ENCODE measurements at regions not wholly inside any gene's neighbourhood (a gene's known extent, or its start where the extent isn't known, plus 50 kb on each side); places are given as distances from the start of the nearest gene placed in this dataset.
"Not testable (repeated sequence)": the region's sequence is repeated elsewhere in the genome, so short reads cannot be mapped to it uniquely, and the experiment has no call there.

DNA sequence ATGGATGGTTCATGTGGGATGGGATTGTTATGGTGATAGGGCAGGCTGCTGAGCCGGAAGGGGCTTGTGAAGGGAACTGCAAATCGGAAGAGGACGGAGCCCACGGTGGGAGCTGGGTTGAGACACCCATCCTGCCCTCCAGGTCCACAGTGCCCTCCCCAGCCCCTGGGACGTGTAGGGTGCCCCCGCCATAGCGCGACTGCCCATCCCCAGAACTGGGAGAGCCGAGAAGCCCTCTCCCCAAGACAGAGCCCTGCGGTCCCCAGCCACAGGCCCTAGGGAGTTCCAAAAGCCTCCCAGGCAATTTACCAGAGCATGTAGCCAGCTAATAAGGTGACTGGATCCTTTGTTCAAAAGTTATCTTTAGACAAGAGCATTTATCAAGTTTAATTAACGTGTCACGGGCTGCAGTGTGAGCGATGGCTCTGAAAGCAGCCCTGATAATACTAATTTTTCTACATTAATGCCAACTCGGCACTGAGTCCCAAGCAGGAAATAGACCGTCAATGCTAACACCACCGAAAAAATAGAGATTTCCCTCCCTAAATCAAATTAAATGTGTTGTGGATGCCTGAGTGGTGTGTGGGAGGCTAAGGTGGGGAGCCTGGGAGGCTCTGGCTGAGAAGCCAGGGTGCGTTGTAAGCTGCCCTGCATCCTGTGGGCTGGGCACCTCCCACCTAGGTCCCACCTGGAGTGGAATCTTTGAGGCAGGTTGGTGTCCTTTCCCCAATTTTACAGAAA lies 76.8 kb upstream of the RTL6 start:
- no peak for DNase-seq

DNA sequence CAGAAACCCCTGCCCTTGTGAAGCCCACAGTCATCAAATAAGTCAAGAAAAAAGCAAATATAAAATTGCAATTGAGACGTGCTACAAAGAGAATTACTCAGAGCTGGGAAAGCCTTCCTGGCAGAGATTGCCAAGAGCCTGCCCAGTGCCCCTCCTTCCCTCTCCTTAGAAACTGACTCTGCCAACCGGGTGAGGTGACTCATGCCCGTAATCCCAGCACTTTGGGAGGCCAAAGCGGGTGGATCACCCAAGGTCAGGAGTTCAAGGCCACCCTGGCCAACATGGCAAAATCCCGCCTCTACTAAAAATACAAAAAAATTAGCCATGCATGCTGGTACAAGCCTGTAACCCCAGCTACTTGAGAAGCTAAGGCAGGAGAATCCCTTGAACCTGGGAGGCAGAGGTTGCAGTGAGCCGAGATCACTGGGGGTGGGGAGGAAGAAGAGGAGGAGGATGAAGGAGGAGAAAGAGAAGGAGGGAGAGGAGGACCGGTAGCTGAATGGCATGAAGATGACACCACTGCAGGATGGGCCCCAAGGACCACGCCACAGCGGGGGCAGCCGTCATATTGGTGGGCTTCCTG lies 76.1 kb upstream of the RTL6 start:
- peak; percentile 49 for DNase-seq

DNA sequence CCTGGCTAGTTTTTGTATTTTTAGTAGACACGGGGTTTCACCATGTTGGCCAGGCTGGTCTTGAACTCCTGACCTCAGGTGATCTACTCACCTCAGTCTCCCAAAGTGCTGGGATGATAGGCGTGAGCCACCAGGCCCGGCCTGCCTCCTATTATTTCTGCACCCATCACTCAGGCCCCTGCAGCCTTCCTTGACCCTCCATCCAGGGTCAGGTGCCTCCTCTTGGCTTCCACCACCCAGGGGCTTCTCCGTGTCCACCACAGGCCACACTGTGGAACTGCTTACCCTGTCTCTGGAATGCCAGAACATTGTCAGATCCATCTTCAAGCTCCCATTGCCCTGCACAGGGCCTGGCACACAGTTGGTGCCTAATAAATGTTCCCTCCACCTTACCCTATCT lies 75.4 kb upstream of the RTL6 start:
- DNase-seq, result no peak

DNA sequence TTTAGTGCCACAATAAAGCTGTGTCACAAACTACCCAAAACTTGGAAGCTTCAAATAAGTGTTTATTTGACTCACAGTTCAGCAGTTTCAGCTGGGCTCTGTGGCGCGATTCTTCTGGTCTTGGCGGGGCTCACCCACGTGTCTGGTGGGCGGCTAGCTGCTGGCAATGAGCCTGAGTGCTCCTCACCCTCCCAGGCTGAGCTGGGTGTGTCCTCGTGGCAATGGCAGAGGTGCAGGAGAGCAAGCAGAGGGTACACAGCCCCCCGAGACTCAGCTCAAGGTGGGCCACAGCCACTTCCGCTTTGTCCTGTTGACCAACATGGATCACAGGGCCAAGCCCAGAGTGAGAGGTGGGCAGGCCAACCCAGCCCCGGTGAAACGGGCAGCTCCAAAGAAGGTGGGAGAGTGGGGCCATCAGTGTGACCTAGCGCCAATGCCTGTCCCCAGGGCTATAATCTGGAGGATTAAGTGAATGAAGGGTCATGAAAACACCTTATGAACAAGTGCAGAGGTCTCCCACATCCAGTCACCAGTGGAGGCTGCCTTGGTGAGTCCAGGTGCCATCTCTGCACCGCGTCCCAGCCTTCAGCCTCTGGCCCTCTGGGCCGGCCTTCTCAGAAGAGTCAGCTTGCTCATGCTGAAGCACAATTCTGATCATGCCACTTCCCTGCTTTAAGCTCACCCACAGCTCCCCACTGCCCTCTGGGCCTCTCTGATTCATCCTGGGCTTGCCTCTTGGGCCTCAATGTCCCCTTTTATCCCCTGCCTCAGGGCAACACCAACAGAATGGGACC lies 74.6 kb upstream of the RTL6 start:
- DNase-seq, result no peak

DNA sequence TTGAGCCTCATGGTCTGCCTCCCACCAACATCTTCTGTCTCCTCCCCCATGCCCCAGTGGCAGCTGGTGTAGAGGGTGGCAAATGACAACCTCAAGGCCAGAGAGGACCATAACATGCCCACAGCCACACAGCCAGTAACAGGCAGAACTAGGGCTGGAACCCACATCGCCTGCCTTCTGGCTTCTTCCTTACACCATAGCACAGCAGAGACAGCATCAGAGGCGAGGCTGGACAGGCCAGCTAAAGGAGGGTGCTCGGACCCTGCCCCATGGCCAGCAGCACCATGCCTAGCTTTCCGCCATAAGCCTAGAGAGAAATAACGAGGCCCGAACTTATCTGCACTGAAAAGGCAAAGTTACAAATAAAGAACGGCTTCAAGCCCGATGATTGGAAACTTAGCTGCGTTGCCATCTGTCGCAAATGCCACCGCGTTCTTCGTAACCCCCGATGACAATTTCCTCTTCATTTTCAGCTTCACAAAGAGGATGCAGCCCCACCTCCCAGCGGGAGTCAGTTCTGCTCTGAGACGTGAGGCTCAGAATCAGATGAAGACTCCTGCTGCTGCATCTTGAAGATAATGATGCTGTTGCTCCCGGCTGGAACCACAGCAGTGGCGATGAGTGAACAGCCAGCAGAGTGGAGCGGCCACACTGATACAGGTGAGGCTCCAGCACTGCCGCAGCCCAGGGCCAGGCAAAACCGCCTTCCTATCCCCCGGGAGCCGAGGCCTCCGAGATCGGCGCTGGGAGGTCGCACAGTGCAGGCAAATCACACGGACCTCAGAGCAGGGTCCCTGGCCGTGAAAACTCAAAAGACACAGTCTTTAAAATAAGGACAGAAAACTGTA lies 73.8 kb upstream of the RTL6 start:
- no peak for DNase-seq

DNA sequence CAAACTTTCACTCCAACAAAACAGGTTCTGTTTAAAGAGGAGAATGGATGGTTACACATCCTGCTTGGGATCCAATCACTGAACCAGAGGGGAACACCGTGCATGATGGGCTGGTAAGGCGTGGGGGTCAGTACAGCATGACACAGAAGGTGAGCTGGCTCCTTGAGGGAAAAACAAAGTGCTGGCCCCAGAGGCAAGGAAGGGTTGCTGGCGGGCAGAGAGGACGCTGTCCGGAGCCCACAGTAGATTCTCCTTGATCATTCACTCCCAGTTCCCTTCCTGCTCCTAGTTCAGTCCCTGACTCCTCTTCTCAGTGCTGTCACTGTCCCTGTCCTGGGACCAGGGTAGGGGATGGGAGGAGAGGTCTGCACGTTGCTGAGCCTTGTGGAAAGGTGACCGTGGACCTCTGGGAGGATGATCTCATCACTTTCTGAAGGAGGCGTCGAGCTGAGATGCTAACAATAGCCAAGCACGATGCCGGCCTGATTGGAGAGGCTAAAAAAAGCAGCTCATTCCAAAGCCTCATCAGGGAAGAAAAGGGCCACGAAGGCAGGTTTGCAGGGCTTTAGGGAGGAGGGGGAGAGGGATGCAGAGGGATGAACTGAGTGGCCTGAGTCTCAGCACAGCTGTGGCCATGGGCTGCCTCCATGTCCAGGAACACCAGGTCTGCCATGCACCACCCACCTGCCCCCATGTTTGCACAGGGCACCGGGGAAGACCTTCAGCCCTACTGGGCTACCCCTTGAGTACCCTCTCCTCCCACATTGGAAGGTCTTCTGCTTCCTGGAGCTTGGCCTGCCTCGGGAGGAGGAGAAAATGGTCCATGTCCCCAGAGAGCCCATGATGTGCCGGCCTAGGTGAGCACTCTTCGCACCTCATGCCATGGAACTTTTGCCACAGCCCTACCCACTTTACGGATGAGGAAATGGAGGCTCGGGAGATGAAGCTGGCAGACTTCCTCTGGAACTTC lies 72.7 kb upstream of the RTL6 start:
- DNase-seq, result no peak

DNA sequence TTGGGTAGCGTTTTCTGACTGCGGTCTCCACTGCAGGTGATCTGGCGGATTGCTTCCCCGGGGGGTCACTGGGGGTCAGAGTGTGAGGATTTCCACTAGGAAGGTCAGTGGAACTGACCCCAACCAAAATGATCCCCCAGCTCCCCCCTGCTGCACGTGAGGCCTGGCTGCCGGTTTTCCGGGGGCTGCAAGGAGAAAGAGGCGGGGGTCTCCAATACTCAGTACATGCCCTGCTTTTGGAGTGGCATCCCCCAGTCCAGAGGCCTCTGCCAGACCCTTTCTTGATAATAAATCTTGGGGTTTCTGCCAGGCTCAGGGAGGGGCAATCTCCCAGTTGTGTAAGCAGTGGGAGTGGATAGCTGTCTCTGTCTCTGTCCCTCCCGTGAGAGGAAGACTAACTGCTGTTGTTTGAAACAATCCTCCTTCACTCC lies 71.5 kb upstream of the RTL6 start:
- no peak for DNase-seq

DNA sequence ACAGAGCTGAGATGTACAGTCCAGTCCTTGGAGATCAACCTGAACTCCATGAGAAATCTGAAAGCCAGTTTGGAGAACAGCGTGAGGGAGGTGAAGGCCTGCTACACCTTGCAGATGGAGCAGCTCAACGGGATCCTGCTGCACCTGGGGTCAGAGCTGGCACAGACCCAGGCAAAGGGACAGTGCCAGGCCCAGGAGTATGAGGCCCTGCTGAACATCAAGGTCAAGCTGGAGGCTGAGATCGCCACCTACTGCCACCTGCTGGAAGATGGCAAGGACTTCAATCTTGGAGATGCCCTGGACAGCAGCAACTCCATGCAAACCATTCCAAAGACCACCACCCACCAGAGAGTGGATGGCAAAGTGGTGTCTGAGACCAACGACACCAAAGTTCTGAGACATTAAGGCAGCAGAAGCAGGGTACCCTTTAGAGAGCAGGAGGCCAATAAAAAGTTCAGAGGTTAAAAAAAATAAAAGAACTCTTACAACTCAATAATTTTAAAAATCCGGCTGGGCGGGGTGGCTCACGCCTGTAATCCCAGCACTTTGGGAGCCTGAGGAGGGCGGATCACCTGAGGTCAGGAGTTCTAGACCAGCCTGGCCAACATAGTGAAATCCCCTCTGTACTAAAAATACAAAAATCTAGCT lies 69.9 kb upstream of the RTL6 start:
- peak; percentile 22 for DNase-seq

DNA sequence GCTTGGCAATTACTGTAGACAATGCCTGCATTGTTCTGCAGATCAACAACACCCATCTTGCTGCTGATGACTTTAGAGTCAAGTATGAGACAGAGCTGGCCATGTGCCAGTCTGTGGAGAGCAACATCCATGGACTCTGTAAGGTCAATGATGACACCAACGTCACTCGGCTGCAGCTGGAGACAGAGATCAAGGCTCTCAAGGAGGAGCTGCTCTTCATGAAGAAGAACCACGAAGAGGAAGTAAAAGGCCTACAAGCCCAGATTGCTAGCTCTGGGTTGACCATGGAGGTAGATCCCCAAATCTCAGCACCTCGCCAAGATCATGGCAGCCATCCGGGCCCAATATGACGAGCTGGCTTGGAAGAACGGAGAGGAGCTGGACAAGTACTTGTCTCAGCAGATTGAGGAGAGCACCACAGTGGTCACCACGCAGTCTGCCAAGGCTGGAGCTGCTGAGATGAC lies 69.4 kb upstream of the RTL6 start:
- not testable (repeated sequence) for DNase-seq

DNA sequence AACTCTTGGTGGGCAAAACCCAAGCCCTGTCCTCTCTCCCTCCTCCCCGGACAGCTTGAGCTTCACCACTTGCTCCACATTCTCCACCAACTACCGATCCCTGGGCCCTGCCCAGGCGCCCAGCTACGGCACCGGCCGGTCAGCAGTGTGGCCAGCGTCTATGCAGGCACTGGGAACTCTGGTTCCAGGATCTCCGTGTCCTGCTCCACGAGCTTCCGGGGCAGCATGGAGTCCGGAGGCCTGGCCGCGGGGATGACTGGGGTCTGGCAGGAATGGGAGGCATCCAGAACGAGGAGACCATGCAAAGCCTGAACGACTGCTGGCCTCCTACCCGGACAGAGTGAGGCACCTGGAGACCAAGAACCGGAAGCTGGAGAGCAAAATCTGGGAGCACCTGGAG lies 68.9 kb upstream of the RTL6 start:
- DNase-seq, result no peak

DNA sequence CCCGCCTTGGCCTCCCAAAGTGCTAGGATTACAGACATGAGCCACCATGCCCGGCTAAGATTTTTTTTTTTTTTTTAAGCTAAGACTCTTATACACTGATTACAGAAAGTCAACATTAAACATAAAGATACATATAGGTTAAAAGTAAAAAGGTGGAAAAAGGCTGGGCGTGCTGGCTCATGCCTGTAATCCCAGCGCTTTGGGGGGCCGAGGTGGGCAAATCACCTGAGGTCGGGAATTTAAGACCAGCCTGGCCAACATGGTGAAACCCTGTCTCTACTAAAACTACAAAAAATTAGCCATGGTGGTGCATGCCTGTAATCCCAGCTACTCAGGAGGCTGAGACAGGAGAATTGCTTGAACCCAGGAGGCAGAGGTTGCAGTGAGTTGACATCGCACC lies 64.6 kb upstream of the RTL6 start:
- DNase-seq, result not testable (repeated sequence)

DNA sequence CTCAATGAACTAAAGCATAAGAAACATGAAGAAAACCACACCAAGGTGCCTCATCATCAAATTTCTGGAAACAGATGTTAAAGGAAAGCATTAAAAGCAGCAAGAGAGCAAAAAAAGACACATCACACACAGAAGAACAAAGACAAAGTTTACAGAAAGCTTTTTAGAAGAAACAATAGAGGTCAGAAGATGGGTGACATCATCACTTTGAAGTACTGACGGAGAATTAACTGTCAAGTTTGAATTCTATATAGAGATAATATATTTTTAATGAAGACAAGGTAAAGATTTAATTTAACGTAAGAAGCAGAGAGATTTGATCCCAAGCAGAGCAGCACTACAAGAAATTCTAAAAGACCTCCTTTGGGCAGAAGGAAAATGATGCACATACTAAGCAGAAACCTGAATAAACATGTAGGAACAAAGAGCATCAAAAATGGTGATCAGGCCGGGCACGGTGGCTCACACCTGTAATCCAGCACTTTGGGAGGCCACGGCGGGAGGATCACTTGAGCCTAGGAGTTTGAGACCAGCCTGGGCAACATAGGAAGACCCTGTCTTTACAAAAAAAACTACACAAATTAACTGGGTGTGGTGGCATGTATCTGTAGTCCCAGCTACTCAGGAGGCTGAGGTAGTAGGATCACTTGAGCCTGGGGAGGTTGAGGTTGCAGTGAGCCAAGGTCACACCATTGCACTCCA lies 63.3 kb upstream of the RTL6 start:
- no peak for DNase-seq

DNA sequence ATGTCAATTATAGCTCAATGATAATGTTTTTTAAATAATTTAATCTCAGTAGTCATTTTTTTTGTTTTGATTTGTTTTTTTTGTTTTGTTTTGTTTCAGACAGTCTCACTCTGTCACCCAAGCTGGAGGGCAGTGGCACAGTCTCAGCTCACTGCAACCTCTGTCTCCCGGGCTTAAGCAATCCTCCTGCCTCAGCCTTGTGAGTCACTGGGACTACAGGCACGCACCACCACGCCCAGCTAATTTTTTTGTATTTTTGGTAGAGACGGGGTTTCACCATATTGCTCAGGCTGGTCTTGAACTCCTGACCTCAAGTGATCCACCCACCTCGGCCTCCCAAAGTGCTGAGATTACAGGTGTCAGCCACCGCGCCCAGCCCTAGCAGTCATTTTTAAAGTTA lies 60.6 kb upstream of the RTL6 start:
- peak; percentile 67 for DNase-seq

DNA sequence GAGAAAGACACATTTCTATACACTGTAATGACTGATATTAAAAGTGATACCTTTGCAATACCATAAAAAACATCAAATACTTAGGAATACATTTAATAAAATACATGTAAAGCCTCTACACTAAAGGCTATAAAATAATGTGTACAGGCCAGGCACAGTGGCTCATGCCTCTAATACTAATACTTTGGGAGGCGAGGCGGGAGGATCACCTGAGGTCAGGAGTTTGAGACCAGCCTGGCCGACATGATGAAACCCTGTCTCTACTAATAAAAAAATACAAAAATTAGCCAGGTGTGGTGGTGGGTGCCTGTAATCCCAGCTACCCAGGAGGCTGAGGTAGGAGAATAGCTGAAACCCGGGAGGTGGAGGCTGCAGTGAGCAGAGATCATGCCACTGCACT lies 59.8 kb upstream of the RTL6 start:
- not testable (repeated sequence) for DNase-seq

DNA sequence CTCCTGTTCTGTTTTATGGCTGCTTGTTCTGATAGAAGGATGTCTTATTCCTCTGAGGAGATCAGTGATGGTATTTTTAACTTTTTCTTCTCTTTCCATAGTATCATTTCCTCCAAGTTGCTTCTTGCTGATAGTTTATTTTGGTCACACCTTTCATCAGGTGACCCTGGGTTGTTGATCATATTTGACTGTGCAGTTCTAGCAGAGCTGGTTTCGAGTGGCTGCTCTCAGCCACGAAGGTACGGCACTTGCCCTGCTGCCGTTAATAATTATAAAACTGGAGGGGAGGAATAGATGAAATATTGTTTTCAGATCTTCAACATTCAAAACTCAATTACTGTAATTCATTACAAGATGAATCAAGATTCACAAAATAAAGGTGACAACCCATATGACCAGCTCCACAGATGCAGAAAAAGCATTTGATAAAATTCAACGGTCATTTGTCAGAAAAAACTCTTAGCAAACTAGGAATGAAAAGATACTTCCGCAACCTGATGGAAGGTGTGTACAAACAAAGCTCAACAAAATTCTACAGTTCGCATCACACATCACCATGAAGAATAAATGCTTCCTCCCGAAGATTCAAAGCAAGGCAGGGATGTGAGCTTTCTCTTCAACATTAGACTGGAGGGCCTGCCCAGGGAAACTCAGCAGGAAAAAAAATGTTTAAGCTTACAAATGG lies 59.2 kb upstream of the RTL6 start:
- no peak for DNase-seq

DNA sequence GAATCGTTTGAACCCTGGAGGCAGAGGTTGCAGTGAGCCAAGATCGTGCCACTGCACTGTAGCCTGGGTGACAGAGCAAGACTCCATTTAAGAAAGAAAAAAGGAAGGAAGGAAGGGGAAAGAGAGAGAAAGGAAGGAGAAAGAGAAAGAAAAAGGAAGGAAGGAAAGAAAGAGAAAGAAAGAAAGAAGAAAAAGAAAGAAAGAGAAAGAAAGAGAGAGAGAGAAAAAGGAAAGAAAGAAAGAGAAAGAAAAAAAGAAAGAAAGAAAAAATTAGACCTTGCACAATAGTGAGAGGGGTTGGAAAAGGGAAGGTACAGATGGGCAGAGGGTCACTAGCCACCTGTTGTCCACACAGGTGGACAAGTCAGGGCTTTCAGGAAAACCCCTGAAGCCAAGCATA lies 57.6 kb upstream of the RTL6 start:
- no peak for DNase-seq

DNA sequence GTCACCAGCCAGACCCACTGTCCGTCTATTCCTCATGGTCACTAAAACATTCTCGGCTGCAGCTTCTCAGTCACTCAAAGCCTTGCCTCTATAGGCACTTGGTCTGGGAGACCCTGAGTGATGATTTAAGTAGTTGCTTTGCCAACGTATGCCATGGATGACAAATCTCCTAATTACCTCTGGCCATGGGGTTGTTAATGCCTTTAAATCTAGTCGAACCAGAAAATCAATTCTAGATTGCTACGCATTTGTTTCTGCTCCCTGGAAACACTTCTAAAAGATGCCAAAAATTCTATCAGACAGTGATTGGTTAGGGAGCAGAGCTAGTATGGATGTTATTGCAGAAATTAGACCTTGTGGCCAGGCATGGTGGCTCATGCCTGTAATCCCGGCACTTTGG lies 57.0 kb upstream of the RTL6 start:
- DNase-seq, result no peak

DNA sequence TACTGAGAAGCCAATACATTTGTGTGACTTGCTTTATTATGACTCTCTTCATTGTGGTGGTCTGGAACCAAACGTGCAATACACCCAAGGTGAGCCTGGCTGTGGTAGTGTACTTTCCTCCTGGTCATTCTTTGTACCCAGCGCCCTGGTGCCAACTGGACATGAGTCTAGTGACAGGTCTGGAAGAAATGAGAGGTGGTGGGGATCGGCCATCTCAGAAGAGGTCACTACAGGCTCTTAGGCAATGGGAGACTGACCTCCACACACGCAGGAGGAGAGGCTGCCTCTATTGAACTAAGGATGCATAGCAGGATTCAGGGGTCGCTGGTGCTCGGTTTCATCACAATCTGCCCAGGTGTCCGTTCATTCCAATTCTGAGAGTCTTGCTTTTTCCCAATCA lies 56.4 kb upstream of the RTL6 start:
- no peak for DNase-seq

DNA sequence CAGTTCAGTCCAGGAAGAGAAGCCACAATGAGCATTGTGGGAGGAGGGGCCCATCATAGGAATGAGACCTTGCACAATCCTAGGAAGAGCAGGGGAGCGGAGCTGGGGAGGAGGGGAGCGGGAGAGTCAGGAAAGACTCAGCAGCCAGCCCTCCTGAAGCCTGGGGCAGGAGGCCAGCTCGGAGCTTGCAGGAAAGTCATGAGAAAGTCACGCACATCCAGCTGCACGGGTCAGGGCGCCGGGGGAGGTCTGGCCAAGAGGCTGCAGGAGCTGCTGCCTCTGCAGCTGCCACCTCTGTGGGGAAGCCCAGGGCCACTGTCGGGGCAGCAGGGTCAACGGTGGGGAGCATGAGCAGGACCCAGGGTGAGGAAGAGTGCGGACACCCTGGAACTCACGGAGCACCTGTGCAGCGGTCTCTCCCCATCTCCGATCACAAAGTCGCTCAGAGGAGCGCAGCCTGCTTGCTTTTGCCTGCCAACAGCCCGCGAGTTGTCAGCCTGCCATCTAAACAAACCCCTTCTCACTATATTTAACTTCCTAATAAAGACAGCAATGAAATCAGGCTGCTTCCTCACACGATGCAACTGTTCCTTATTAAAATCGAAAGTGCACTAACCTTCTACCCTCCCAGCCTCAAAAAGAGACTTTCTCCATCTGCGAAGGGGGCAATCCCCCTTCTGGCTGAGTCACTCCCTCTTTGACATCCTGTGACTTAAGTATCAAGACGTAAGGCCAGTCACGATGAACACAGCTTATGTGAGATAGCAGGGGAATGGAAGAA lies 52.9 kb upstream of the RTL6 start:
- peak; percentile 98 for DNase-seq
